ENCODE measurements at regions not wholly inside any gene's neighbourhood (a gene's known extent, or its start where the extent isn't known, plus 50 kb on each side); places are given as distances from the start of the nearest gene placed in this dataset.

DNA sequence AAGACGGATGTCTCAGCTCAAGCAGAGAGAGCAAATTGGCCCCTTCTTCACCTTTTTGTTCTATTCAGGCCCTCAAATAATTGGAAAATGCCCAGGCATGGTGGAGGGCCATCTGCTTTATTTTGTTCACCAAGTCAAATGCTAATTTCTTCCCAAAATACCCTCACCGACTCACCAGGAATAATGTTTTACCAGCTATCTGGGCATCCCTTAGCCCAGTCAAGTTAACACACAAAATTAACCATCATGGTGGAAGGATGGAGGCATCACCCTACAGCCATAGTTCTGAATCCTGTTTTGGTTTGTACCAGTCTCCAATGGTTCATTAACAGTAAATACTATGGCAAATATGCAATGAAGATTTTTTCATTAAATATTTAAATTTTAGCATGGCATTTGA lies 51.7 kb upstream of the SERP2 start:
- TF ChIP-seq, protein P1, sequence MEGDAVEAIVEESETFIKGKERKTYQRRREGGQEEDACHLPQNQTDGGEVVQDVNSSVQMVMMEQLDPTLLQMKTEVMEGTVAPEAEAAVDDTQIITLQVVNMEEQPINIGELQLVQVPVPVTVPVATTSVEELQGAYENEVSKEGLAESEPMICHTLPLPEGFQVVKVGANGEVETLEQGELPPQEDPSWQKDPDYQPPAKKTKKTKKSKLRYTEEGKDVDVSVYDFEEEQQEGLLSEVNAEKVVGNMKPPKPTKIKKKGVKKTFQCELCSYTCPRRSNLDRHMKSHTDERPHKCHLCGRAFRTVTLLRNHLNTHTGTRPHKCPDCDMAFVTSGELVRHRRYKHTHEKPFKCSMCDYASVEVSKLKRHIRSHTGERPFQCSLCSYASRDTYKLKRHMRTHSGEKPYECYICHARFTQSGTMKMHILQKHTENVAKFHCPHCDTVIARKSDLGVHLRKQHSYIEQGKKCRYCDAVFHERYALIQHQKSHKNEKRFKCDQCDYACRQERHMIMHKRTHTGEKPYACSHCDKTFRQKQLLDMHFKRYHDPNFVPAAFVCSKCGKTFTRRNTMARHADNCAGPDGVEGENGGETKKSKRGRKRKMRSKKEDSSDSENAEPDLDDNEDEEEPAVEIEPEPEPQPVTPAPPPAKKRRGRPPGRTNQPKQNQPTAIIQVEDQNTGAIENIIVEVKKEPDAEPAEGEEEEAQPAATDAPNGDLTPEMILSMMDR (IDR thresholded peaks at IDR 0.05; ENCODE audit: low read length, missing control alignments), result no peak

DNA sequence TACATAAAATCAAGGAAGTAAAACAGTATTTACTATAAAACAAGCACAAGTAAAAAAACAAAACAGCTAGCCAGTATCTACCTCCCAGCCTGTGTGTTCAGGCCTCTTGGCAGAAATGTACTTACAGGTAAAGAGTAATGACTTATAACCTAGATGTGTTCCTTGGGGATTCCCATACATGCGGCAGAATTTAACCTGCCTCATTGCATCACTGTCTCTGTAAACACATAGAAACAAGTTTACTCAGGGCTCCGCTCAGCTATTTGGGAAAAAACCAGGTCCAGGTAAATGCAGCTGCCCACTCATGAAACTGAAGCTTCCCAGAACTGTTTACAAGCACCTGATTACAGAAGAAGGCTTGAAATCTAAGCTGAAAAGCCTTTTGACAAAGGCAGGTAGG lies 50.7 kb upstream of the SERP2 start:
- no peak overlapping the region for H3K4me3 ChIP-seq (replicated peaks; ENCODE audit: low read depth, low read length)
- no peak for DNase-seq (ENCODE audit: low read depth)
- TF ChIP-seq, protein P1 (IDR thresholded peaks at IDR 0.05; ENCODE audit: low read length, missing control alignments), result no peak

More for the DNA sequence above, 51.7 kb upstream of the SERP2 start:
- DNase-seq (ENCODE audit: low read depth), result no peak
- no peak overlapping the region for H3K4me3 ChIP-seq (replicated peaks; ENCODE audit: low read depth, low read length)

DNA sequence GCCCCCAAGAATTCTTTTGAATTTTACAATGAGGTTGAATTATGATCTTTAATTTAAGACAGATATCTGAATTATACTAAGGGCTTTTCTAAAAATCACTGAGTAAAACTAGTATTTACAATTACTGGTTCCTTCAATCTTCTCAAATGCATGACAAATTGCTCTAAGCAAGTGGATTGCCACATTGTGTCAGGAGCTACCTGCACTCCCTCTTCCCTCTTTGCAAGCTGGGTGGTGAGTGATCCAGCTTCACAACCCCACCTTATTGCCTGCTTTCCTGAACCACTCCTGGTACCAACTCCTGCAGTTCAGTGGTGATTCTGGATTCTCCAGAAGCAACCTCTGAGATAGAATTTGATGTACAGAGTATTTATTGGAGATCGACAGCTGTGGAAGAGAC lies 49.9 kb upstream of the SERP2 start:
- H3K4me3 ChIP-seq (replicated peaks; ENCODE audit: low read depth, low read length), result no peak overlapping the region
- DNase-seq (ENCODE audit: low read depth), result no peak
- TF ChIP-seq, protein P1 (IDR thresholded peaks at IDR 0.05; ENCODE audit: low read length, missing control alignments), result no peak
